ENCODE measurements at regions not wholly inside any gene's neighbourhood (a gene's known extent, or its start where the extent isn't known, plus 50 kb on each side); places are given as distances from the start of the nearest gene placed in this dataset.

- WGBS, 3 donors = 79 to 81% (median 80%) methylated on average over 6 of the region's 6 CpGs
- intact Hi-C loops (cut with DNase I) = no loop called here
- H3K27me3 ChIP-seq (ENCODE audit: insufficient read depth in 3 of 3, low read length in 2 of 3) = peaks cover 0 to 4% (median 0%) of the 10 kb centered on the region in 3 donors
Observed at GRCh38 chr2:3007135-3007534, 370.5 kb downstream of the EIPR1 start.

GRCh38 chr2:3005859-3006501 lies 371.6 kb downstream of the EIPR1 start:
- peaks cover 0 to 4% (median 0%) of the 10 kb centered on the region in 3 donors for H3K27me3 ChIP-seq (ENCODE audit: insufficient read depth in 3 of 3, low read length in 2 of 3)
- ATAC-seq (no peak), DNase-seq (no peak)
- H3K4me3 ChIP-seq = no peak overlapping the region
- H3K9me3 ChIP-seq = no peaks in the 10 kb centered on the region
- WGBS, 3 donors = 69 to 72% (median 69%) methylated on average over 12 of the region's 12 CpGs
- intact Hi-C loops (cut with DNase I) = no loop called here
- no peak for TF ChIP-seq CTCF (IDR thresholded peaks at IDR 0.05)
- H3K36me3 ChIP-seq (ENCODE audit: insufficient read depth in 1 of 2, low read depth in 1 of 2) = no peaks in the 10 kb centered on the region
- H3K4me1 ChIP-seq = no peaks in the 10 kb centered on the region
- H3K27ac ChIP-seq = no peak overlapping the region

More at GRCh38 chr2:3007135-3007534, 370.5 kb downstream of the EIPR1 start:
- Histone ChIP-seq H3K36me3 (ENCODE audit: insufficient read depth in 1 of 2, low read depth in 1 of 2) (no peaks in the 10 kb centered on the region), H3K4me3 (no peak overlapping the region), H3K4me1 (no peaks in the 10 kb centered on the region), H3K9me3 (no peaks in the 10 kb centered on the region), H3K27ac (no peak overlapping the region)
- TF ChIP-seq CTCF (IDR thresholded peaks at IDR 0.05) = no peak
- no peak for ATAC-seq
- no peak for DNase-seq

GRCh38 chr2:3001615-3002560 lies 375.7 kb downstream of the EIPR1 start:
- intact Hi-C loops (cut with DNase I) = loop anchor here in 1 of 2 donors (2.0 kb wide), 1 partner anchor 301 kb away; no protein-coding TSS in a partner anchor
- WGBS, 3 donors = 27 to 32% (median 28%) methylated on average over 18 of the region's 18 CpGs
- DNase-seq (no peak), ATAC-seq (peak in 1 of 4 donors; percentile 58)
- Histone ChIP-seq H3K27me3 (ENCODE audit: insufficient read depth in 3 of 3, low read length in 2 of 3) (peaks cover 0 to 3% (median 0%) of the 10 kb centered on the region in 3 donors), H3K4me1 (no peaks in the 10 kb centered on the region), H3K36me3 (ENCODE audit: insufficient read depth in 1 of 2, low read depth in 1 of 2) (no peaks in the 10 kb centered on the region), H3K27ac (no peak overlapping the region), H3K4me3 (no peak overlapping the region), H3K9me3 (no peaks in the 10 kb centered on the region)
- peak; percentile 24 for TF ChIP-seq CTCF (IDR thresholded peaks at IDR 0.05)

- no peaks in the 10 kb centered on the region for H3K27me3 ChIP-seq (ENCODE audit: insufficient read depth in 3 of 3, low read length in 2 of 3)
- no peaks in the 10 kb centered on the region for H3K9me3 ChIP-seq
- ATAC-seq (no peak), DNase-seq (no peak)
- intact Hi-C loops (cut with DNase I) = loop anchor here in 1 of 2 donors (2.0 kb wide), 1 partner anchor 302 kb away; no protein-coding TSS in a partner anchor
- no peak overlapping the region for H3K27ac ChIP-seq
- no peak for TF ChIP-seq CTCF (IDR thresholded peaks at IDR 0.05)
- no peaks in the 10 kb centered on the region for H3K4me1 ChIP-seq
- WGBS, 3 donors = 45 to 57% (median 48%) methylated on average over 6 of the region's 6 CpGs
- H3K36me3 ChIP-seq (ENCODE audit: insufficient read depth in 1 of 2, low read depth in 1 of 2) = no peaks in the 10 kb centered on the region
- H3K4me3 ChIP-seq = no peak overlapping the region
Observed at GRCh38 chr2:3000968-3001367, 376.6 kb downstream of the EIPR1 start.
